Transverse colon (tissue), 4 donors: ENCODE measurements at regions not wholly inside any gene's neighbourhood (a gene's known extent, or its start where the extent isn't known, plus 50 kb on each side); places are given as distances from the start of the nearest gene placed in this dataset.
A peak's percentile ranks its signal among the peaks of the same experiment; 100 is the strongest.

Source experiments
- DNase-seq: peaks from one replicate; pipeline ENCODE4 v3.0.0-alpha.2; 2019
- H3K27ac ChIP-seq, 4 donors: fragments of 200-600 bp; sonication (generic); 2 replicates each; pipeline ENCODE4 v1.5.1; 2016 to 2018; ENCODE audit warnings: inconsistent platforms in 4 of 4
- H3K27me3 ChIP-seq: fragments of 200-600 bp; sonication (generic); 2 replicates; pipeline ENCODE4 v1.5.1; 2017; ENCODE audit warnings: inconsistent platforms
- H3K36me3 ChIP-seq, 4 donors: fragments of 200-600 bp; sonication (generic); 2 replicates each; pipeline ENCODE4 v1.5.1; 2017 to 2019; ENCODE audit warnings: inconsistent platforms in 4 of 4
- H3K4me1 ChIP-seq, 4 donors: fragments of 200-600 bp; sonication (generic); 2 replicates each; pipeline ENCODE4 v1.5.1; 2017 to 2020; ENCODE audit warnings: inconsistent platforms in 4 of 4
- H3K4me3 ChIP-seq, 4 donors: fragments of 200-600 bp; sonication (generic); 1 replicate in 1 of 4; 2 replicates in 3 of 4; pipeline versions ENCODE4 v1.5.1 to v1.6.1; 2017 to 2019; ENCODE audit warnings: inconsistent platforms in 4 of 4
- H3K9me3 ChIP-seq, 2 donors: fragments of 200-600 bp; sonication (generic); 2 replicates each; pipeline ENCODE4 v1.5.1; 2017 to 2019; ENCODE audit warnings: inconsistent platforms in 2 of 2
- EP300 ChIP-seq: sonication (generic); formaldehyde crosslinking; IDR thresholded peaks from one replicate; pipeline ENCODE4 v1.6.1; 2017; ENCODE audit warnings: antibody characterized with exemption, low read depth
- POLR2A ChIP-seq: fragments of 450-650 bp; IDR thresholded peaks from one replicate; pipeline ENCODE4 v1.6.1; 2016; ENCODE audit warnings: antibody characterized with exemption, mild to moderate bottlenecking, moderate library complexity
- POLR2AphosphoS5 ChIP-seq, 3 donors: sonication (generic); formaldehyde crosslinking; IDR thresholded peaks; one replicate each; pipeline ENCODE4 v1.6.1; 2016; ENCODE audit warnings: antibody characterized with exemption in 3 of 3
- WGBS, 2 donors: methylation state at CpG; one replicate each; pipeline ENCODE4 v1.1.5; 2018; ENCODE audit warnings: low coverage in 1 of 2; 5-methylcytosine and 5-hydroxymethylcytosine counted together
- in situ Hi-C, 4 donors: fragments of 200-750 bp; cut with MboI; loops; one replicate each; pipeline versions ENCODE4 v1.15.0 to v1.15.1; 2017; ENCODE audit warnings: low sequenced_read_pairs in 3 of 4, low pct_ligation_motif_present in 1 of 4, low pct_unique_long_range_greater_than_20kb in 1 of 4
- intact Hi-C: fragments of 100-400 bp; cut with DNase I; formaldehyde crosslinking; loops from one replicate; pipeline ENCODE4 v1.15.1; 2023; ENCODE audit warnings: low total_unique reads
- TF ChIP-seq, protein P1 (sequence below), 5 experiments: fragments of 200-600 bp in 3 of 5; fragments of 450-650 bp in 2 of 5; sonication (generic) in 3 of 5; IDR thresholded peaks; 1 replicate in 2 of 5; 2 replicates in 3 of 5; pipeline ENCODE4 v1.5.1; 2016 to 2017; ENCODE audit warnings: antibody characterized with exemption in 5 of 5, inconsistent platforms in 3 of 5, mild to moderate bottlenecking in 2 of 5, moderate library complexity in 1 of 5

GRCh38 chr14:101397206-101397605, 164.1 kb upstream of the DIO3 start:
- Histone ChIP-seq H3K4me3 (no peak overlapping the region), H3K4me1 (peaks cover 0 to 6% (median 0%) of the 10 kb centered on the region in 4 donors), H3K36me3 (no peaks in the 10 kb centered on the region), H3K27ac (no peak overlapping the region), H3K27me3 (peaks cover 12% of the 10 kb centered on the region), H3K9me3 (no peaks in the 10 kb centered on the region)
- in situ Hi-C loops: no loop called here
- 93 to 100% methylated on average over 2 to 12 of the region's 12 CpGs for WGBS, 2 donors
- DNase-seq: no peak
- intact Hi-C loops: no loop called here
- TF ChIP-seq POLR2A: no peak
- TF ChIP-seq EP300: no peak
- TF ChIP-seq, protein P1, sequence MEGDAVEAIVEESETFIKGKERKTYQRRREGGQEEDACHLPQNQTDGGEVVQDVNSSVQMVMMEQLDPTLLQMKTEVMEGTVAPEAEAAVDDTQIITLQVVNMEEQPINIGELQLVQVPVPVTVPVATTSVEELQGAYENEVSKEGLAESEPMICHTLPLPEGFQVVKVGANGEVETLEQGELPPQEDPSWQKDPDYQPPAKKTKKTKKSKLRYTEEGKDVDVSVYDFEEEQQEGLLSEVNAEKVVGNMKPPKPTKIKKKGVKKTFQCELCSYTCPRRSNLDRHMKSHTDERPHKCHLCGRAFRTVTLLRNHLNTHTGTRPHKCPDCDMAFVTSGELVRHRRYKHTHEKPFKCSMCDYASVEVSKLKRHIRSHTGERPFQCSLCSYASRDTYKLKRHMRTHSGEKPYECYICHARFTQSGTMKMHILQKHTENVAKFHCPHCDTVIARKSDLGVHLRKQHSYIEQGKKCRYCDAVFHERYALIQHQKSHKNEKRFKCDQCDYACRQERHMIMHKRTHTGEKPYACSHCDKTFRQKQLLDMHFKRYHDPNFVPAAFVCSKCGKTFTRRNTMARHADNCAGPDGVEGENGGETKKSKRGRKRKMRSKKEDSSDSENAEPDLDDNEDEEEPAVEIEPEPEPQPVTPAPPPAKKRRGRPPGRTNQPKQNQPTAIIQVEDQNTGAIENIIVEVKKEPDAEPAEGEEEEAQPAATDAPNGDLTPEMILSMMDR (IDR thresholded peaks at IDR 0.05): no peak
- TF ChIP-seq POLR2AphosphoS5 (IDR thresholded peaks at IDR 0.05): no peak

DNA sequence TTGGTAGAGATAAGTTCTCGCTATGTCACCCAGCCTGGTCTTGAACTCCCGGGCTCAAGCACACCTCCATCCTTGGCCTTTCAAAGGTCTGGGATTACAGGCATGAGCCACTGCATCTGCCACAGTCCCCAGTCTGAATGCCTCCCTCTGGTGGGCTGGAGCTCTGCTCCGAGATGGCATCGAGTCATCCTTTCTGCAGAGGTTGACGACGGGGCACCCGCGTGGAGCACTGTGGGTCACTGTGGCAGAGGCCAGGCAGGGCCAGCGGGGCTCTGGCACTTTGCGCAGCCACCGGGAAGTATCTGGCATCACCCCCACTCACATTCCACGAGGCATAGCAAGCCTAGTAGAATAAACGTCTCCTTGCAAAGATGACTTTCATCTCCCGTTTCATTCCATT, 163.3 kb upstream of the DIO3 start:
- 79 to 80% methylated on average over 9 to 14 of the region's 14 CpGs for WGBS, 2 donors
- Histone ChIP-seq H3K27me3 (peaks cover 12% of the 10 kb centered on the region), H3K4me3 (no peak overlapping the region), H3K36me3 (no peaks in the 10 kb centered on the region), H3K9me3 (no peaks in the 10 kb centered on the region), H3K27ac (no peak overlapping the region), H3K4me1 (peaks cover 0 to 6% (median 0%) of the 10 kb centered on the region in 4 donors)
- intact Hi-C loops: no loop called here
- in situ Hi-C loops: no loop called here
- no peak for DNase-seq
- TF ChIP-seq EP300: no peak
- no peak for TF ChIP-seq POLR2AphosphoS5 (IDR thresholded peaks at IDR 0.05)
- TF ChIP-seq, protein P1 (IDR thresholded peaks at IDR 0.05): no peak
- TF ChIP-seq POLR2A: no peak

DNA sequence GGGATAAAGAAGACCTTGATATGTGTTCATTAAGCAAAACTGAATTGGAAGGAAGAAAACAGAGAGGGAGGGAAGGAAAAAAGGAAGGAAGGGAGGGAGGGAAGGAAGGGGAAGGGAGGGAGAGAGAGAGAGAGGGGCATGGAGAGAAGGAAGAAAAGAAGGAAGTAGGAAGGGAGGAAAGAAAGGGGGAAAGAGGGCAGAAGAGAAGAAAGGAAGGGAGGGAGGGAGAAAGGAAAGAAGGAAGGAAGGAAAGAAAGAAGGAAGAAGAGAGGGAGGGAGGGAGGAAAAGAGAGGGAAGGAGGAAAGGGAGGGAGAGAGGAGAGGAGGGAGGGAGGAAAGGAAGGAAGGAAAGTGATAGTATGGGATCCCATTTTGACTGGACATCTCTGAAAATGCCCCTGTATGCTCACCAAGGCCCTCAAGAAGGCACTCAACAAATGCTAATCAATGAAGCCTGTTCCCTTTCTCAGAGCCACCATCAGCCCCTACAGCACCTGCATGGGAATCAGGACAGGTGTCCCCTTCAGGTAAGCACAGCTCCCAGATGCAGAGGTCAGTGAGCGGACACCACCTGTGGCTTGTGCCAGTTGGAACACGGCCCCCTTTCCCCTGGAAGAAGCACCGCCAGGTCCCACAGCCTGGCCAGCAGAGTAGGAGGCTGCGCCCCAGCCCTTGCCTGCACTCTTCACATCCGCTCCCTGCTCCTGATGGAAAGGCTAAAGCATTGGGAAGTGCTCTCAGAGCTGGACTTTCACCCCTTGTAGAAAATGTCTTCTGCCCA, 161.4 kb upstream of the DIO3 start:
- no peaks in the 10 kb centered on the region for H3K9me3 ChIP-seq
- peaks cover 2% of the 10 kb centered on the region for H3K27me3 ChIP-seq
- peaks cover 0 to 6% (median 0%) of the 10 kb centered on the region in 4 donors for H3K4me1 ChIP-seq
- 79% methylated on average over 5 of the region's 5 CpGs; no CpG with 5 or more reads in 1 of the 2 donors for WGBS, 2 donors
- no peak overlapping the region for H3K27ac ChIP-seq
- no peak overlapping the region for H3K4me3 ChIP-seq
- H3K36me3 ChIP-seq: no peaks in the 10 kb centered on the region
- in situ Hi-C loops (no loop called here), intact Hi-C loops (no loop called here)
- no peak for DNase-seq
- TF ChIP-seq, protein P1 (IDR thresholded peaks at IDR 0.05): no peak
- TF ChIP-seq EP300: no peak
- TF ChIP-seq POLR2A: no peak
- no peak for TF ChIP-seq POLR2AphosphoS5 (IDR thresholded peaks at IDR 0.05)

- no peak for DNase-seq
- H3K27me3 ChIP-seq: no peaks in the 10 kb centered on the region
- intact Hi-C loops: no loop called here
- H3K36me3 ChIP-seq: no peaks in the 10 kb centered on the region
- in situ Hi-C loops: no loop called here
- peak overlapping the region in 1 of 4 donors; percentile 32 for H3K27ac ChIP-seq
- H3K4me1 ChIP-seq: peaks cover 0 to 6% (median 0%) of the 10 kb centered on the region in 4 donors
- H3K4me3 ChIP-seq: no peak overlapping the region
- WGBS, 2 donors: 33 to 49% methylated on average over 1 to 11 of the region's 11 CpGs
- TF ChIP-seq POLR2A (no peak), POLR2AphosphoS5 (IDR thresholded peaks at IDR 0.05) (no peak), EP300 (no peak)
- TF ChIP-seq, protein P1 (IDR thresholded peaks at IDR 0.05): no peak
- no peaks in the 10 kb centered on the region for H3K9me3 ChIP-seq
Measured at GRCh38 chr14:101400830-101401229, 160.5 kb upstream of the DIO3 start.
